OCI-LY3 (cell line): ENCODE measurements at regions not wholly inside any gene's neighbourhood (a gene's known extent, or its start where the extent isn't known, plus 50 kb on each side); places are given as distances from the start of the nearest gene placed in this dataset.

Experiments used
- CTCF ChIP-seq: fragments of 200-600, 300-600 bp; sonication (generic); IDR thresholded peaks from 2 replicates; pipeline ENCODE4 v1.5.1; 2014; ENCODE audit warnings: antibody characterized with exemption, low read length, low read depth
- EZH2phosphoT487 ChIP-seq: fragments of 200-600 bp; shearing (Covaris generic); IDR thresholded peaks from 2 replicates; pipeline ENCODE4 v1.6.1; 2018; ENCODE audit warnings: antibody characterized with exemption, mixed run types, low read depth

- TF ChIP-seq CTCF: no peak
- TF ChIP-seq EZH2phosphoT487: no peak
Measured at GRCh38 chr18:30455741-30456140, 586.8 kb downstream of the DSC3 start.
